ENCODE measurements at regions not wholly inside any gene's neighbourhood (a gene's known extent, or its start where the extent isn't known, plus 50 kb on each side); places are given as distances from the start of the nearest gene placed in this dataset.

DNA sequence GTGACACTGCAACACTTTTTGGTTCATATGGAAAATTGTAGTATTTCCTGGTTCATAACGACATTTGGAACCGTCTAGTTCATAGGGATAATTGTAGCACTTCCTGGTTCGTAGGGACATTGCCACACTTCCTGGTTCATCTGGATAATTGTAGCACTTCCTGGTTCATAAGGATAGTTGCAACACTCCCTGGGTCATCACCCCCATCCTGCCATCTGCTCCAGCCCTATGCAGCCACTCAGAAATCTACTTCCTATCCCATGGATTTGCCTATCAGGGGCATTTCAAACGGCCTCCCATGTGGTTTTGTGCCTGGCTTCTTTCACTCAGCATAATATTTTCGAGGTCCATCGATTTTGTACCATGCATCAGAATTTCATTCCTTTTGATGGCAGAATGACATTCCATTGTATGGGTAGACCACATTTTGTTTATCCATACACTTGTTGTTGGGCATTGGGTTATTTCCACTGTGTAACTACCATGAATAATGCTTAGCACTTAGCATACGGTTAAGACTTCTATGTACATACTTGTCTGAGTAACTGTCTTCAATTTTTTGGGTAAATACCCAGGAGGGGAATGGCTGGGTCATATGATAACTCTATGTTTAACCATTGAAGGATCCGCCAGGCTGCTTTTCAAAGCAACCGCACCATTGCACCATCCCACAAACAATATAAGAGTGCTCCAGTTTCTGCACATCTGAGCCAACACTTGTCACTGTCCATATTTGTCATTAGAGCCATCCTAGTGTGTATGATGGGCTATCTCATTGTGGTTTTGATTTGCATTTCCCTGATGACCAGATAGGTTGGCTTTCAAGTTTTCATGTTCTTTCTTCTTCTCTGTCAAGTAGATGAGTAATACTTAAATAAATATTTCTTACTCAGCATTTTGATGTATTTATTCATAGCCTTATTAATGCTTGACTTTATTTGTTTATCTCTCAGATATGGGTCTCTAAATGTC, 58.3 kb upstream of the CD99 start:
- Histone ChIP-seq H3K9me1 (replicated peaks; ENCODE audit: control insufficient read depth, extremely low read depth, insufficient read depth, low read length) (no peaks in the 10 kb centered on the region), H3K9me3 (replicated peaks; ENCODE audit: control insufficient read depth, insufficient read depth, low read length) (no peaks in the 10 kb centered on the region), H2AFZ (ENCODE audit: low read depth, low read length) (no peak overlapping the region), H3K27me3 (ENCODE audit: control insufficient read depth in 2 of 2, insufficient read depth in 2 of 2, low read length in 2 of 2) (no peaks in the 10 kb centered on the region), H4K20me1 (replicated peaks; ENCODE audit: control insufficient read depth, extremely low read depth, insufficient read depth, low read length) (no peaks in the 10 kb centered on the region), H3K4me1 (ENCODE audit: control insufficient read depth, extremely low read depth, insufficient read depth, low read length) (no peaks in the 10 kb centered on the region), H3K4me3 (replicated peaks in 1 of 3; ENCODE audit: insufficient read depth in 1 of 3, low read depth in 1 of 3, low read length in 3 of 3) (no peak overlapping the region), H3K4me2 (ENCODE audit: insufficient read depth, low read length) (no peak overlapping the region), H3K9ac (replicated peaks; ENCODE audit: extremely low read depth, insufficient read depth, low read length) (no peak overlapping the region), H3K36me3 (ENCODE audit: control insufficient read depth in 2 of 2, extremely low read depth in 1 of 2, insufficient read depth in 2 of 2, low read length in 2 of 2) (peaks cover 8 to 11% of the 10 kb centered on the region in 2 experiments), H3K79me2 (ENCODE audit: control insufficient read depth, insufficient read depth, low read length) (peaks cover 52% of the 10 kb centered on the region), H3K27ac (ENCODE audit: insufficient read depth, low read depth, low read length) (no peak overlapping the region)
- intact Hi-C loops (cut with micrococcal nuclease) (no loop called here), dilution Hi-C loops (cut with MboI; ENCODE audit: extremely low pct_ligation_motif_present, low sequenced_read_pairs) (no loop called here)
- TF ChIP-seq, protein P1, sequence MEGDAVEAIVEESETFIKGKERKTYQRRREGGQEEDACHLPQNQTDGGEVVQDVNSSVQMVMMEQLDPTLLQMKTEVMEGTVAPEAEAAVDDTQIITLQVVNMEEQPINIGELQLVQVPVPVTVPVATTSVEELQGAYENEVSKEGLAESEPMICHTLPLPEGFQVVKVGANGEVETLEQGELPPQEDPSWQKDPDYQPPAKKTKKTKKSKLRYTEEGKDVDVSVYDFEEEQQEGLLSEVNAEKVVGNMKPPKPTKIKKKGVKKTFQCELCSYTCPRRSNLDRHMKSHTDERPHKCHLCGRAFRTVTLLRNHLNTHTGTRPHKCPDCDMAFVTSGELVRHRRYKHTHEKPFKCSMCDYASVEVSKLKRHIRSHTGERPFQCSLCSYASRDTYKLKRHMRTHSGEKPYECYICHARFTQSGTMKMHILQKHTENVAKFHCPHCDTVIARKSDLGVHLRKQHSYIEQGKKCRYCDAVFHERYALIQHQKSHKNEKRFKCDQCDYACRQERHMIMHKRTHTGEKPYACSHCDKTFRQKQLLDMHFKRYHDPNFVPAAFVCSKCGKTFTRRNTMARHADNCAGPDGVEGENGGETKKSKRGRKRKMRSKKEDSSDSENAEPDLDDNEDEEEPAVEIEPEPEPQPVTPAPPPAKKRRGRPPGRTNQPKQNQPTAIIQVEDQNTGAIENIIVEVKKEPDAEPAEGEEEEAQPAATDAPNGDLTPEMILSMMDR (IDR thresholded peaks at IDR 0.05; ENCODE audit: extremely low read depth in 1 of 2, insufficient read depth in 1 of 2, low read depth in 1 of 2, low read length in 2 of 2) = no peak
- no peak for TF ChIP-seq FOS (IDR thresholded peaks at IDR 0.05; ENCODE audit: borderline replicate concordance, insufficient read depth, low read length)
- TF ChIP-seq, protein P2, sequence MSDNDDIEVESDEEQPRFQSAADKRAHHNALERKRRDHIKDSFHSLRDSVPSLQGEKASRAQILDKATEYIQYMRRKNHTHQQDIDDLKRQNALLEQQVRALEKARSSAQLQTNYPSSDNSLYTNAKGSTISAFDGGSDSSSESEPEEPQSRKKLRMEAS (IDR thresholded peaks at IDR 0.05; ENCODE audit: insufficient read depth, insufficient read length) = no peak
- TF ChIP-seq JUN (IDR thresholded peaks at IDR 0.05; ENCODE audit: borderline replicate concordance, insufficient read depth, insufficient read length, low read depth) = no peak
- TF ChIP-seq EZH2 (IDR thresholded peaks at IDR 0.05; ENCODE audit: borderline replicate concordance, low read depth, low read length, severe bottlenecking) = no peak
- no peak for TF ChIP-seq POLR2A (IDR thresholded peaks at IDR 0.05; ENCODE audit: low read depth, low read length)
- TF ChIP-seq POLR2AphosphoS5 (IDR thresholded peaks at IDR 0.05; ENCODE audit: insufficient read depth, low read depth, low read length) = no peak
- no peak for TF ChIP-seq MYC (IDR thresholded peaks at IDR 0.05; ENCODE audit: low read depth, low read length)
- no peak for TF ChIP-seq GATA2 (IDR thresholded peaks at IDR 0.05; ENCODE audit: insufficient read depth, insufficient read length, low read depth, low read length)
- ChIA-PET POLR2A (no interaction called here), CTCF (no interaction called here)
- no TSS peak for BruUV-seq (replicated peaks)
- DNase-seq (ENCODE audit: low read depth, low spot score) (no peak), FAIRE-seq (no peak)

Measured in endothelial cell of umbilical vein (primary cell).